ENCODE measurements at regions not wholly inside any gene's neighbourhood (a gene's known extent, or its start where the extent isn't known, plus 50 kb on each side); places are given as distances from the start of the nearest gene placed in this dataset.

GRCh38 chr11:109641549-109641948, 219.6 kb downstream of the C11orf87 start:
- TF ChIP-seq CSDC2 (CRISPR knock-in tag; IDR thresholded peaks at IDR 0.05) (peak; percentile 80; the same call in 1 of the 2 replicates), ZNF565 (CRISPR knock-in tag; conservative IDR thresholded peaks at IDR 0.05; ENCODE audit: low read depth) (0 out of 2 replicates have a peak, but pooled peaks have one; percentile 9), SNAI2 (CRISPR knock-in tag; IDR thresholded peaks at IDR 0.05) (peak; percentile 95), PPARA (CRISPR knock-in tag; IDR thresholded peaks at IDR 0.05; ENCODE audit: borderline replicate concordance) (0 out of 2 replicates have a peak, but pooled peaks have one; percentile 45), ZFP3 (CRISPR knock-in tag; IDR thresholded peaks at IDR 0.05) (0 out of 2 replicates have a peak, but pooled peaks have one; percentile 32), TSHZ2 (CRISPR knock-in tag; IDR thresholded peaks at IDR 0.05) (peak; percentile 56; the same call in 1 of the 2 replicates), BACH2 (CRISPR knock-in tag; IDR thresholded peaks at IDR 0.05; ENCODE audit: borderline replicate concordance) (no peak), OSR1 (CRISPR knock-in tag; IDR thresholded peaks at IDR 0.05) (no peak)
- ATAC-seq: peak; percentile 63; the same call in 2 of the 3 replicates

- ATAC-seq: peak; percentile 89
- TF ChIP-seq ZNF70 (CRISPR knock-in tag; IDR thresholded peaks at IDR 0.05): no peak
- peak; percentile 83 for TF ChIP-seq ISL1 (CRISPR knock-in tag; IDR thresholded peaks at IDR 0.05)
- peak; percentile 99 for TF ChIP-seq TCF4 (CRISPR knock-in tag; IDR thresholded peaks at IDR 0.05; ENCODE audit: borderline replicate concordance)
- TF ChIP-seq CSRNP3 (CRISPR knock-in tag; IDR thresholded peaks at IDR 0.05): 0 out of 2 replicates have a peak, but pooled peaks have one; percentile 37
- peak; percentile 74; the same call in 1 of the 2 replicates for TF ChIP-seq TOX (CRISPR knock-in tag; IDR thresholded peaks at IDR 0.05; ENCODE audit: borderline replicate concordance)
- no peak for TF ChIP-seq SNAI2 (CRISPR knock-in tag; IDR thresholded peaks at IDR 0.05)
- TF ChIP-seq TSHZ2 (CRISPR knock-in tag; IDR thresholded peaks at IDR 0.05): peak; percentile 98
- TF ChIP-seq PATZ1 (CRISPR knock-in tag; IDR thresholded peaks at IDR 0.05; ENCODE audit: borderline replicate concordance): 0 out of 2 replicates have a peak, but pooled peaks have one; percentile 27
- TF ChIP-seq ZC3H10 (CRISPR knock-in tag; IDR thresholded peaks at IDR 0.05): no peak; the same call in 1 of the 2 replicates
- no peak for TF ChIP-seq ZNF8 (CRISPR knock-in tag; IDR thresholded peaks at IDR 0.05)
- peak; percentile 46; the same call in 1 of the 2 replicates for TF ChIP-seq CSDC2 (CRISPR knock-in tag; IDR thresholded peaks at IDR 0.05)
- no peak for TF ChIP-seq ESRRG (CRISPR knock-in tag; IDR thresholded peaks at IDR 0.05)
- TF ChIP-seq CREB5 (CRISPR knock-in tag; IDR thresholded peaks at IDR 0.05; ENCODE audit: low read depth): peak; percentile 62; the same call in 1 of the 2 replicates
- TF ChIP-seq PPARA (CRISPR knock-in tag; IDR thresholded peaks at IDR 0.05; ENCODE audit: borderline replicate concordance): no peak
- no peak for TF ChIP-seq ARNTL (CRISPR knock-in tag; IDR thresholded peaks at IDR 0.05; ENCODE audit: borderline replicate concordance, low read depth)
- TF ChIP-seq RARB (CRISPR knock-in tag; IDR thresholded peaks at IDR 0.05): no peak
- no peak for TF ChIP-seq BACH2 (CRISPR knock-in tag; IDR thresholded peaks at IDR 0.05; ENCODE audit: borderline replicate concordance)
- TF ChIP-seq GLIS3 (CRISPR knock-in tag; IDR thresholded peaks at IDR 0.05): peak; percentile 57; the same call in 1 of the 2 replicates
- peak; percentile 65; the same call in 1 of the 2 replicates for TF ChIP-seq ZFP3 (CRISPR knock-in tag; IDR thresholded peaks at IDR 0.05)
- no peak for TF ChIP-seq ZFP30 (CRISPR knock-in tag; IDR thresholded peaks at IDR 0.05)
Observed at GRCh38 chr11:109644152-109644551, 222.2 kb downstream of the C11orf87 start.

Data from SK-N-SH treated with all-trans-retinoic acid at 6 μM for 48 hours (cell line).